ENCODE measurements at regions not wholly inside any gene's neighbourhood (a gene's known extent, or its start where the extent isn't known, plus 50 kb on each side); places are given as distances from the start of the nearest gene placed in this dataset.

DNA sequence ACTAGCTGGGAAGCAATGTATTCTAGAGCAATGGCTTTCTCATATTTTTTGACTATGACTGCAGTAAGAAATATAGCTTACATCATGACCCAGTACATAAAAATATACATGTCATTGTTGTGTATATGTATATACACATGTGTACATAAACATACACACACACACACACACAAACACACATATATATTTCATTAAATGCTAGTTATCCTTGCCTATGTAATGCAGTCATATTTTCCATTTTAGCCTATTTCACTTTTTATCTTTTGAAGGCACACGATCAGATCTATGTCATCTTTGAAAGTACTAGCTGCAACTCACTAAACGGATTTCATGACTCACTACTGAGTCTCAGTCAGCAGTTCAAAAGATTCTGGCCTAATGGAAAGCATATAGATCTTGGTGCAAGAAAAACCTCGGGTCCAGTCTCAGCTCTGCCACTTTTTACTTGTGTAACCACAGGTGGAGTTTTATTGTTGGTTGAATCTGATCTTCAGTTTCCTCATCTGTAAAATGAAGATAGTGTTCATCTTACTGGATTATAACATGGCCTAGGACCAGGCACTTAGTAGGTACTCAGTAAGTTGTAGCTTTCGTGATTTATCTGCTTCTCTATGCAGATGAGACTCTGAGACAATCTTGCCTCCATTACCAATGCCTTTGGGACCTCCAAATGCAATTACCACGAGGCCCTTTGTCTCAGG lies 325.6 kb downstream of the RRAGC start:
- Mint-ChIP-seq H3K9me3 (ENCODE audit: unreplicated experiment) (no peaks in the 10 kb centered on the region), H3K4me3 (ENCODE audit: unreplicated experiment) (no peak overlapping the region), H3K27me3 (ENCODE audit: insufficient read depth, unreplicated experiment) (peaks cover 13% of the 10 kb centered on the region), H3K27ac (ENCODE audit: low read depth, unreplicated experiment) (no peak overlapping the region), H3K36me3 (ENCODE audit: insufficient read depth, unreplicated experiment) (no peaks in the 10 kb centered on the region), H3K4me1 (ENCODE audit: insufficient read depth, unreplicated experiment) (no peaks in the 10 kb centered on the region)
- no peak for TF ChIP-seq CTCF (IDR thresholded peaks at IDR 0.05; ENCODE audit: unreplicated experiment)
- CTCF ChIA-PET = no interaction called here
- no TSS peak for BruUV-seq (replicated peaks)
- DNase-seq (ENCODE audit: unreplicated experiment) = no peak
- intact Hi-C loops (cut with micrococcal nuclease) = no loop called here
- POLR2A ChIA-PET = no interaction called here

GRCh38 chr1:38530957-38531356 lies 328.6 kb downstream of the RRAGC start:
- Mint-ChIP-seq H3K9me3 (ENCODE audit: unreplicated experiment) (no peaks in the 10 kb centered on the region), H3K27ac (ENCODE audit: low read depth, unreplicated experiment) (no peak overlapping the region), H3K36me3 (ENCODE audit: insufficient read depth, unreplicated experiment) (no peaks in the 10 kb centered on the region), H3K4me1 (ENCODE audit: insufficient read depth, unreplicated experiment) (no peaks in the 10 kb centered on the region), H3K4me3 (ENCODE audit: unreplicated experiment) (no peak overlapping the region), H3K27me3 (ENCODE audit: insufficient read depth, unreplicated experiment) (peaks cover 31% of the 10 kb centered on the region)
- BruUV-seq (replicated peaks) = no TSS peak
- POLR2A ChIA-PET = no interaction called here
- DNase-seq (ENCODE audit: unreplicated experiment) = no peak
- CTCF ChIA-PET = no interaction called here
- TF ChIP-seq CTCF (IDR thresholded peaks at IDR 0.05; ENCODE audit: unreplicated experiment) = no peak
- intact Hi-C loops (cut with micrococcal nuclease) = no loop called here

- no peaks in the 10 kb centered on the region for H3K4me1 Mint-ChIP-seq (ENCODE audit: insufficient read depth, unreplicated experiment)
- no peak for TF ChIP-seq CTCF (IDR thresholded peaks at IDR 0.05; ENCODE audit: unreplicated experiment)
- no peaks in the 10 kb centered on the region for H3K36me3 Mint-ChIP-seq (ENCODE audit: insufficient read depth, unreplicated experiment)
- POLR2A ChIA-PET = interaction anchor here (0.6 kb wide), 1 partner anchor 229 kb away, joined by 3 read pairs; no protein-coding TSS in a partner anchor
- intact Hi-C loops (cut with micrococcal nuclease) = no loop called here
- CTCF ChIA-PET = no interaction called here
- no peak overlapping the region for H3K4me3 Mint-ChIP-seq (ENCODE audit: unreplicated experiment)
- H3K27ac Mint-ChIP-seq (ENCODE audit: low read depth, unreplicated experiment) = no peak overlapping the region
- DNase-seq (ENCODE audit: unreplicated experiment) = no peak
- no peaks in the 10 kb centered on the region for H3K9me3 Mint-ChIP-seq (ENCODE audit: unreplicated experiment)
- peaks cover 36% of the 10 kb centered on the region for H3K27me3 Mint-ChIP-seq (ENCODE audit: insufficient read depth, unreplicated experiment)
- no TSS peak for BruUV-seq (replicated peaks)
Observed at GRCh38 chr1:38529946-38530345, 329.6 kb downstream of the RRAGC start.

- Mint-ChIP-seq H3K27me3 (ENCODE audit: insufficient read depth, unreplicated experiment) (peaks cover 40% of the 10 kb centered on the region), H3K27ac (ENCODE audit: low read depth, unreplicated experiment) (no peak overlapping the region), H3K4me1 (ENCODE audit: insufficient read depth, unreplicated experiment) (no peaks in the 10 kb centered on the region), H3K9me3 (ENCODE audit: unreplicated experiment) (no peaks in the 10 kb centered on the region), H3K36me3 (ENCODE audit: insufficient read depth, unreplicated experiment) (no peaks in the 10 kb centered on the region), H3K4me3 (ENCODE audit: unreplicated experiment) (no peak overlapping the region)
- no peak for TF ChIP-seq CTCF (IDR thresholded peaks at IDR 0.05; ENCODE audit: unreplicated experiment)
- no TSS peak for BruUV-seq (replicated peaks)
- CTCF ChIA-PET = interaction anchor here (0.5 kb wide), 1 partner anchor 36 kb away, joined by 3 read pairs; no protein-coding TSS in a partner anchor
- DNase-seq (ENCODE audit: unreplicated experiment) = no peak
- intact Hi-C loops (cut with micrococcal nuclease) = no loop called here
- POLR2A ChIA-PET = no interaction called here
Observed at GRCh38 chr1:38529391-38529790, 330.2 kb downstream of the RRAGC start.
